Astrocyte of the cerebellum (primary cell): ENCODE measurements at regions not wholly inside any gene's neighbourhood (a gene's known extent, or its start where the extent isn't known, plus 50 kb on each side); places are given as distances from the start of the nearest gene placed in this dataset.

Source experiments
- DNase-seq: peaks from one replicate; pipeline ENCODE4 v3.0.0-alpha.2; 2011; ENCODE audit warnings: low read depth
- H3K4me3 ChIP-seq: 2 replicates; pipeline ENCODE4 v1.5.1; 2011; ENCODE audit warnings: mild to moderate bottlenecking, low read depth, low read length, moderate library complexity
- in situ Hi-C: cut with HindIII; loops from 2 replicates; pipeline ENCODE4 v1.10.0; 2017; ENCODE audit warnings: low sequenced_read_pairs
- TF ChIP-seq, protein P1 (sequence below): IDR thresholded peaks from 2 replicates; pipeline ENCODE4 v1.5.1; 2012; ENCODE audit warnings: low read length, low read depth, moderate library complexity, mild to moderate bottlenecking; ENCODE audit errors: missing control alignments

DNA sequence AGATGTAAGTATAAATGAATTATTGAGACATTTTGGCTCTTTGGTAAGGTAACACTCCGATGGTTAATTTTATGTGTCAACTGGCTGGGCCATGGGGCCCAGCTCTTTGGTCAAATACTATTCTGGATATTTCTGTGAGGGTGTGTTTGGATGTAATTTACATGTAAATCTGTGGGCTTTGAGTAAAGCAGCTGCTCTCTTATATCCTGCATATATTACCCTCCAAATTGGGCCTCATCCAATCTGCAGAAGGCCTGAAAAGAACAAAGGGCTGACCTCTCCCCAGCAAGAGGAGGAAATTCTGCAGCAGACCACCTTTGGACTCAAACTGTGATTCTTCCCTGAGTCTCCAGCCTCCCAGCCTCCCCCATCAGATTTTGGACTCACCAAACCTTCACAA is 464.1 kb downstream of the PLCL1 start:
- no peak overlapping the region for H3K4me3 ChIP-seq
- TF ChIP-seq, protein P1, sequence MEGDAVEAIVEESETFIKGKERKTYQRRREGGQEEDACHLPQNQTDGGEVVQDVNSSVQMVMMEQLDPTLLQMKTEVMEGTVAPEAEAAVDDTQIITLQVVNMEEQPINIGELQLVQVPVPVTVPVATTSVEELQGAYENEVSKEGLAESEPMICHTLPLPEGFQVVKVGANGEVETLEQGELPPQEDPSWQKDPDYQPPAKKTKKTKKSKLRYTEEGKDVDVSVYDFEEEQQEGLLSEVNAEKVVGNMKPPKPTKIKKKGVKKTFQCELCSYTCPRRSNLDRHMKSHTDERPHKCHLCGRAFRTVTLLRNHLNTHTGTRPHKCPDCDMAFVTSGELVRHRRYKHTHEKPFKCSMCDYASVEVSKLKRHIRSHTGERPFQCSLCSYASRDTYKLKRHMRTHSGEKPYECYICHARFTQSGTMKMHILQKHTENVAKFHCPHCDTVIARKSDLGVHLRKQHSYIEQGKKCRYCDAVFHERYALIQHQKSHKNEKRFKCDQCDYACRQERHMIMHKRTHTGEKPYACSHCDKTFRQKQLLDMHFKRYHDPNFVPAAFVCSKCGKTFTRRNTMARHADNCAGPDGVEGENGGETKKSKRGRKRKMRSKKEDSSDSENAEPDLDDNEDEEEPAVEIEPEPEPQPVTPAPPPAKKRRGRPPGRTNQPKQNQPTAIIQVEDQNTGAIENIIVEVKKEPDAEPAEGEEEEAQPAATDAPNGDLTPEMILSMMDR, result no peak
- in situ Hi-C loops, result no loop called here
- DNase-seq, result no peak

GRCh38 chr2:198259496-198259895 is 455.1 kb downstream of the PLCL1 start:
- TF ChIP-seq, protein P1, result no peak
- no peak overlapping the region for H3K4me3 ChIP-seq
- in situ Hi-C loops, result no loop called here
- DNase-seq, result no peak

DNA sequence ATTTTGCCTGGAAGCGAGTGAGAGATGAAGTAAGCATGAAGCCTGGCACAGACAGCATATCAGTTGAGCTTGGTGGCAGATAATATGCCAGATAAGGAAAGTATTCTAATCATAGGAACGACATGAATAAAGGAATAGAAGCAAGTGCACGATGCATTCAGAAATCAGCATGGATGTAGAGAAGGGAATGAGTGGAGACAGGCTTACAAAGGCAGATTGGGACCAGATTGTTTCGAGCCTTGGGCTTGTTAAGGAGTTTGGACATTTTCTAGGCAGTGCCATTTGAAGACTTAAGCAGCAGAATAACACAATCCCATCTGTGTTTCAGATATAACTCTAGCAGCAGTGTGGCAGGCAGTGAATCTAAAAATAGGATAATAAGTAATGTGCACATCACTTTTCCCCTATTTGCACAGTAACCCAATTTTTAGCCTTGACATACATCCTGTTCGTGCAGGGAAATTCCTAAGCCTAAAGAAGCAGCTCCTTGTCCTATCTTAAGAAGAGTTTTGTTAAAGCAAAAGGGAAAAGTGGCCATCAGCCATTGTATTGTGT is 450.2 kb downstream of the PLCL1 start:
- TF ChIP-seq, protein P1, result no peak
- H3K4me3 ChIP-seq, result no peak overlapping the region
- in situ Hi-C loops, result no loop called here
- no peak for DNase-seq

- TF ChIP-seq, protein P1, result no peak
- in situ Hi-C loops, result no loop called here
- H3K4me3 ChIP-seq, result no peak overlapping the region
- no peak for DNase-seq
Measured at GRCh38 chr2:198253995-198254394, 449.6 kb downstream of the PLCL1 start.

GRCh38 chr2:198252472-198252871 is 448.1 kb downstream of the PLCL1 start:
- in situ Hi-C loops, result no loop called here
- no peak for DNase-seq
- TF ChIP-seq, protein P1, result no peak

DNA sequence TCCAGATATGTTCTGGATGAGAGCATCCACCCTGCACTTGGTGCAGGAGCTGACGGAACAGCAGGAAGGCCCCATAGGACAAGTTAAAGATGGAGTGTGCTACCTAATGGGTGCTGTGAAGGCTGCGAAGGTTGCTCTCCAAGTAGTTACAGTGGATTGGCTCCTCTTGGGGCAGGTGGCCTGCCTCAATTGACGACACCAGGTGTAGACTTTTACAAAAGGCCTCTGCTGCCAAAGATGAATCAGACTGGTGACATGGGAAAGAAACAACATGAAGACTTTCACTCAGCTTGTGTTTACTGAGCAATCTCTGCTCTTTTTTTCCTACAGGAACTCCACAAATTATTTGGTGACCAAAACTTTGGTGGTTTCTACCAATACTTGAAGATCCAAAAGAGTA is 437.7 kb downstream of the PLCL1 start:
- in situ Hi-C loops, result no loop called here
- no peak for DNase-seq
- TF ChIP-seq, protein P1, result no peak
- no peak overlapping the region for H3K4me3 ChIP-seq

More at GRCh38 chr2:198252472-198252871, 448.1 kb downstream of the PLCL1 start:
- no peak overlapping the region for H3K4me3 ChIP-seq
